ENCODE measurements at regions not wholly inside any gene's neighbourhood (a gene's known extent, or its start where the extent isn't known, plus 50 kb on each side); places are given as distances from the start of the nearest gene placed in this dataset.

GRCh38 chr1:194151056-194151455 lies 964.6 kb upstream of the B3GALT2 start:
- Histone ChIP-seq H2AFZ (no peak overlapping the region), H3K27me3 (no peaks in the 10 kb centered on the region), H3K36me3 (replicated peaks; ENCODE audit: insufficient read depth, low read depth) (no peaks in the 10 kb centered on the region), H4K20me1 (ENCODE audit: insufficient read depth, poor library complexity, severe bottlenecking) (no peaks in the 10 kb centered on the region), H3K9me3 (ENCODE audit: low read depth) (no peaks in the 10 kb centered on the region), H3K4me1 (ENCODE audit: insufficient read depth) (no peaks in the 10 kb centered on the region), H3K27ac (no peak overlapping the region), H3K4me3 (no peak overlapping the region), H3K79me2 (no peaks in the 10 kb centered on the region), H3K9me2 (replicated peaks; ENCODE audit: insufficient read depth) (no peaks in the 10 kb centered on the region), H3K4me2 (no peak overlapping the region)
- no peak for DNase-seq (ENCODE audit: low spot score)
- WGBS (ENCODE audit: low lambda C conversion rate, missing lambda C conversion rate) = 94% methylated on average over 1 of the region's 1 CpG
- TF ChIP-seq EZH2phosphoT487 (IDR thresholded peaks at IDR 0.05; ENCODE audit: low read depth, severe bottlenecking, unreplicated experiment) (no peak), EZH2 (IDR thresholded peaks at IDR 0.05; ENCODE audit: borderline replicate concordance) (no peak), CTCF (IDR thresholded peaks at IDR 0.05; ENCODE audit: poor library complexity) (no peak)

- Histone ChIP-seq H3K9me2 (replicated peaks; ENCODE audit: insufficient read depth) (no peaks in the 10 kb centered on the region), H4K20me1 (ENCODE audit: insufficient read depth, poor library complexity, severe bottlenecking) (no peaks in the 10 kb centered on the region), H3K27ac (no peak overlapping the region), H3K27me3 (no peaks in the 10 kb centered on the region), H3K9me3 (ENCODE audit: low read depth) (no peaks in the 10 kb centered on the region), H3K4me1 (ENCODE audit: insufficient read depth) (no peaks in the 10 kb centered on the region), H3K4me3 (no peak overlapping the region), H3K79me2 (no peaks in the 10 kb centered on the region), H3K4me2 (no peak overlapping the region), H3K36me3 (replicated peaks; ENCODE audit: insufficient read depth, low read depth) (no peaks in the 10 kb centered on the region), H2AFZ (no peak overlapping the region)
- no peak for TF ChIP-seq CTCF (IDR thresholded peaks at IDR 0.05; ENCODE audit: poor library complexity)
- no peak for DNase-seq (ENCODE audit: low spot score)
These were observed 963.8 kb upstream of the B3GALT2 start for GRCh38 chr1:194150242-194150641.

GRCh38 chr1:194133152-194133551 lies 946.7 kb upstream of the B3GALT2 start:
- Histone ChIP-seq H3K79me2 (no peaks in the 10 kb centered on the region), H3K9me3 (ENCODE audit: low read depth) (no peaks in the 10 kb centered on the region), H3K4me2 (no peak overlapping the region), H3K4me3 (no peak overlapping the region), H3K27ac (no peak overlapping the region), H3K4me1 (ENCODE audit: insufficient read depth) (no peaks in the 10 kb centered on the region), H3K9me2 (replicated peaks; ENCODE audit: insufficient read depth) (no peaks in the 10 kb centered on the region), H3K27me3 (no peaks in the 10 kb centered on the region), H3K36me3 (replicated peaks; ENCODE audit: insufficient read depth, low read depth) (no peaks in the 10 kb centered on the region), H2AFZ (no peak overlapping the region), H4K20me1 (ENCODE audit: insufficient read depth, poor library complexity, severe bottlenecking) (no peaks in the 10 kb centered on the region)
- no peak for TF ChIP-seq EZH2phosphoT487 (IDR thresholded peaks at IDR 0.05; ENCODE audit: low read depth, severe bottlenecking, unreplicated experiment)
- TF ChIP-seq EZH2 (IDR thresholded peaks at IDR 0.05; ENCODE audit: borderline replicate concordance) = no peak
- TF ChIP-seq CTCF (IDR thresholded peaks at IDR 0.05; ENCODE audit: poor library complexity) = no peak
- no peak for DNase-seq (ENCODE audit: low spot score)
- 88% methylated on average over 2 of the region's 2 CpGs for WGBS (ENCODE audit: low lambda C conversion rate, missing lambda C conversion rate)

- Histone ChIP-seq H3K9me3 (ENCODE audit: low read depth) (no peaks in the 10 kb centered on the region), H3K4me2 (no peak overlapping the region), H3K36me3 (replicated peaks; ENCODE audit: insufficient read depth, low read depth) (no peaks in the 10 kb centered on the region), H4K20me1 (ENCODE audit: insufficient read depth, poor library complexity, severe bottlenecking) (no peaks in the 10 kb centered on the region), H2AFZ (no peak overlapping the region), H3K9me2 (replicated peaks; ENCODE audit: insufficient read depth) (no peaks in the 10 kb centered on the region), H3K27me3 (no peaks in the 10 kb centered on the region), H3K4me1 (ENCODE audit: insufficient read depth) (no peaks in the 10 kb centered on the region), H3K27ac (no peak overlapping the region), H3K4me3 (no peak overlapping the region), H3K79me2 (no peaks in the 10 kb centered on the region)
- no peak for TF ChIP-seq EZH2 (IDR thresholded peaks at IDR 0.05; ENCODE audit: borderline replicate concordance)
- no peak for TF ChIP-seq CTCF (IDR thresholded peaks at IDR 0.05; ENCODE audit: poor library complexity)
- TF ChIP-seq EZH2phosphoT487 (IDR thresholded peaks at IDR 0.05; ENCODE audit: low read depth, severe bottlenecking, unreplicated experiment) = no peak
- WGBS (ENCODE audit: low lambda C conversion rate, missing lambda C conversion rate) = 96% methylated on average over 22 of the region's 22 CpGs
- DNase-seq (ENCODE audit: low spot score) = no peak
These were observed 931.7 kb upstream of the B3GALT2 start for GRCh38 chr1:194118086-194118485.
